HG03060 (cell line): ENCODE measurements at regions not wholly inside any gene's neighbourhood (a gene's known extent, or its start where the extent isn't known, plus 50 kb on each side); places are given as distances from the start of the nearest gene placed in this dataset.

ENCODE experiments used
- ATAC-seq: cut with Tn5 transposase; IDR thresholded peaks from one replicate; pipeline ENCODE4 v1.9.1; 2021; ENCODE audit warnings: low read depth, moderate number of reproducible peaks; ENCODE audit not compliant: unreplicated experiment

- ATAC-seq, result no peak
Observed at GRCh38 chr2:60400462-60401246, 152.8 kb downstream of the BCL11A start.

GRCh38 chr2:60394463-60394862, 159.0 kb downstream of the BCL11A start:
- no peak for ATAC-seq

- ATAC-seq, result no peak
Observed at GRCh38 chr2:60391649-60392375, 161.6 kb downstream of the BCL11A start.

- ATAC-seq, result no peak
Observed at GRCh38 chr2:60391230-60391629, 162.2 kb downstream of the BCL11A start.

- no peak for ATAC-seq
Observed at GRCh38 chr2:60386436-60386835, 167.0 kb downstream of the BCL11A start.

- no peak for ATAC-seq
Observed at GRCh38 chr2:60385648-60386047, 167.8 kb downstream of the BCL11A start.

- no peak for ATAC-seq
Observed at GRCh38 chr2:60383401-60384143, 169.9 kb downstream of the BCL11A start.

GRCh38 chr2:60380411-60380810, 173.0 kb downstream of the BCL11A start:
- no peak for ATAC-seq

GRCh38 chr2:60379684-60380083, 173.8 kb downstream of the BCL11A start:
- no peak for ATAC-seq

GRCh38 chr2:60379216-60379615, 174.2 kb downstream of the BCL11A start:
- ATAC-seq, result no peak

- no peak for ATAC-seq
Observed at GRCh38 chr2:60377825-60378224, 175.6 kb downstream of the BCL11A start.

GRCh38 chr2:60376252-60376651, 177.2 kb downstream of the BCL11A start:
- ATAC-seq, result no peak

- no peak for ATAC-seq
Observed at GRCh38 chr2:60371681-60372080, 181.8 kb downstream of the BCL11A start.

- ATAC-seq, result no peak
Observed at GRCh38 chr2:60371219-60371618, 182.2 kb downstream of the BCL11A start.

GRCh38 chr2:60370814-60371213, 182.6 kb downstream of the BCL11A start:
- ATAC-seq, result no peak

GRCh38 chr2:60368456-60368855, 185.0 kb downstream of the BCL11A start:
- no peak for ATAC-seq

- ATAC-seq, result no peak
Observed at GRCh38 chr2:60366135-60366712, 187.2 kb downstream of the BCL11A start.

GRCh38 chr2:60365556-60365955, 187.9 kb downstream of the BCL11A start:
- ATAC-seq, result no peak

- no peak for ATAC-seq
Observed at GRCh38 chr2:60364491-60364890, 189.0 kb downstream of the BCL11A start.

GRCh38 chr2:60361498-60361897, 192.0 kb downstream of the BCL11A start:
- no peak for ATAC-seq

- no peak for ATAC-seq
Observed at GRCh38 chr2:60359569-60359968, 193.9 kb downstream of the BCL11A start.
